ENCODE measurements at regions not wholly inside any gene's neighbourhood (a gene's known extent, or its start where the extent isn't known, plus 50 kb on each side); places are given as distances from the start of the nearest gene placed in this dataset.
"Not testable (repeated sequence)": the region's sequence is repeated elsewhere in the genome, so short reads cannot be mapped to it uniquely, and the experiment has no call there.

DNA sequence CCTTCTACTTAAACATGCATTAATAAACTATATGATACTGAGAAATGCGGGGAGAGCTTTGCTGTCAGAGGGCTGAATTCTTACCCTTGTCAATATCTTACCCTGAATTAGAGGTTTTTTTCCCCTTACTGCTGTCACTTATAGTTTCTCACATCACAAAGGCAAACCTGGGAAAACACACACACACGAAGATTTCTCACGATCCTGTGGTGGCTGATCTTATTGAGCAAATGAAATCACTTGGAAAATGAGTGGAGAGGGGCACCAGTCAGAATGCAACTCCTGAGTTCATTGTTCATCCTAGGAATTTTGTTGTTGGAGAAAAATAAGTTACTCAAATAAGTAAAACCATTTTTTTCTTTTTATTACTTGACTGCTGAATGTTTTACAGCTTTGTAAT lies 673.6 kb downstream of the EDEM1 start:
- DNase-seq, result no peak

GRCh38 chr3:5874931-5875341 lies 687.4 kb downstream of the EDEM1 start:
- DNase-seq, result no peak

DNA sequence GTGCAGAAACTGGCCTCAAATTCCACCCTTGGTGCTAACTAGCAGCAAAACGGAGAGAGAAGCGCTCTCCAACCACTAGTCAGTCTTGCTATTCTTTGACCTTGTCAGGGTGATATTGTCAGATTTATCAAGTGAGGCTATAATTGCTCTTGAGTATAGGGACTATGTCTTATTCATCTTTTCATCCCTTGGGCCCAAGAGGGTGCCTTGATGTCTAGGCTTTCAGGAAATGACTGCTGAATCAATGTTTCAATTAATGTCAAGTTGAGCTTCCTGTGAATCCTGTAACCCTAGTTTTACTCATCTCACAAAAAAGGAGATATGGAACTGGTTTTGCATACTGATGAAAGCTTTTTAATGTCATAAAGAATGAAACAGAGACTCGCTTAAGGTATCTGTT lies 701.3 kb downstream of the EDEM1 start:
- DNase-seq, result no peak

- DNase-seq, result no peak
Observed at GRCh38 chr3:5889374-5889773, 701.9 kb downstream of the EDEM1 start.

GRCh38 chr3:5891711-5892110 lies 704.2 kb downstream of the EDEM1 start:
- no peak for DNase-seq

GRCh38 chr3:5898106-5898505 lies 710.6 kb downstream of the EDEM1 start:
- DNase-seq, result no peak

GRCh38 chr3:5899014-5899761 lies 711.7 kb downstream of the EDEM1 start:
- DNase-seq, result no peak

- no peak for DNase-seq
Observed at GRCh38 chr3:5917932-5918331, 730.4 kb downstream of the EDEM1 start.

DNA sequence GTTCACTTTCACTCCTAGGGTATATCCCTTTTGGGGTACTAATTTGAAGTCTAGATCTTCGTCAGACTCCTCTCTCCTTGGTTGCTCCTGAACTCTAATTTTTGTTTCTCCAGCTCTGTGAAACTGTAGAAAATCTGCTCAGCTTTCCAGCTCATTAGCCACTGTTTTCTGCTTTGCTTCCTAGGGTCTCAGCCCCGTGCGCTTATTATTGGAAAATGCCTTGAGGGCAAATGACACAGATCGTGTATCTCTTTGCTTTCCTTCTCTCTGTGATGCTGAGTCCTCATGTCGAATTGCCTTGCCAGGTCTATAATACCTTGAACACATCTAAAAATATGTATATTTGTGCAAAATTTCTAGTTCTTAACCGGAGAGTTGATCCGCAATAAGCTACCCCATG lies 731.1 kb downstream of the EDEM1 start:
- no peak for DNase-seq

DNA sequence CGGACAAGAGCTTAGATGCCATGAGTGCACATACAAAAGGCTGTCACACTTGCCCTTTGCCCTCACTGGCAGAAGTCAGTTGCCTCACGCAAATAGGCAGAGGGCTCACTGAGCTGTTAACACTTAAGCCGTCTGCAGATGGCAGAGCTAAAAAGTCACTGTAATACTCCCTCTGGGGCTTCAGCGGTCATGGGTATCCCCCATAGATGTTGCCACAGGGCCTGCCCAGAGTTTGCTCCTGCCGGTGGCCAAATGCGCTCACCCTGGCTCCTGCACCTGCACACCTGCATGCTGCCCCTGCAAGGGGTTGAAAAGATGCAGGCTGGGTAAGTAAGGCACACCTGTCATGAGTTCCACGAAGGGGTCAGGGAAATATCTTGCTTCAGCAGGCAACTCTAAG lies 741.5 kb downstream of the EDEM1 start:
- DNase-seq, result no peak

DNA sequence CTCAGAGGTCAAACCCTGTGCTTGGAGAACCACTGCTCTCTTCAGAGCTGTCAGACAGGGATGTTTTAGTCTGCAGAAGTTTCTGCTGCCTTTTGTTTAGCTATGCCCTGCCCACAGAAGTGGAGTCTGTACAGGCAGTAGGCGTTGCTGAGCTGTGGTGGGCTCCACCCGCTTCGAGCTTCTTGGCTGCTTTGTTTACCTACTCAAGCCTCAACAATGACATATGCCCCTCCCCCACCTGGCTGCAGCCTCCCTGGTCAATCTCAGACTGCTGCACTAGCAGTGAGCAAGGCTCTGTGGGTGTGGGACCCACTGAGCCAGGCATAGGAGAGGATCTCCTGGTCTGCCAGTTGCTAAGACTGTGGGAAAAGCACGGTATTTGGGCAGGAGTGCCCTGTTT lies 756.6 kb downstream of the EDEM1 start:
- DNase-seq, result not testable (repeated sequence)

DNA sequence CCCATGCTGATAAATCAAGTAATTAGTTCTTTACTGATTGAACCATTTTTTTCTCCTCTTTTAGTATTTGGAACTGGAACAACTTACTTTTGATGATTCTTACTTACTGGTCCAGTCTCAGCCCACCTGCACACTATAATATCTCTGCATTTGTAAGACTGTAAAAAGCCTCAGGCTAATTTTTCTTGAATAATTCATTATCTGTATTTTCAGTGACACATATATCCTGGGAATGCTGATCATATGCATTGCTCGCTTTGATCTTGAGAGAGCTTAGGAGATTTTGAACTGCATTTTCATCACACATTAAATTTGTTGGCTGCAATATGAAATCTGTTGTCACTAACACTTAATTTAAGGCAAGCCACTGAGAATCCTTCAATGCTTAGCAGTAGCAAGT lies 760.6 kb downstream of the EDEM1 start:
- DNase-seq, result no peak

GRCh38 chr3:5951026-5951425 lies 763.5 kb downstream of the EDEM1 start:
- DNase-seq, result no peak

DNA sequence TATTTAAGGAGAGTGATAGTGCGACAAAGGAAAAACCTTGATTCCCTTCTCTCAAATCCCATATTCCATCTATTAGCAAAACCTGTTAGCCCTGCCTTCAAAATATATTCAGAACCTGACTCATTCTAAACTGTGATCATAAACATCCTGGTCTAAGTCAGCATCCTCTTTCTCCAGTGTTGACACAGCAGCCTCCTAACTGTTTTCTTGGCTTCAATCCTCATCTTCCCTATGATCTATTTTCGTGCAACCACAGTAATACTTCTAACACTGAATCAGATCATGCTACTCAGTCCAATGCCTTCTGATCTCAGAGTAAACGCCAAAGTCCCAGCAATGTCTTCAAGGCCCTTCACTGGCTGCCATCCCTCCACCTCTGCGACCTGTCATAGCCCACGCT lies 785.1 kb downstream of the EDEM1 start:
- DNase-seq, result no peak

DNA sequence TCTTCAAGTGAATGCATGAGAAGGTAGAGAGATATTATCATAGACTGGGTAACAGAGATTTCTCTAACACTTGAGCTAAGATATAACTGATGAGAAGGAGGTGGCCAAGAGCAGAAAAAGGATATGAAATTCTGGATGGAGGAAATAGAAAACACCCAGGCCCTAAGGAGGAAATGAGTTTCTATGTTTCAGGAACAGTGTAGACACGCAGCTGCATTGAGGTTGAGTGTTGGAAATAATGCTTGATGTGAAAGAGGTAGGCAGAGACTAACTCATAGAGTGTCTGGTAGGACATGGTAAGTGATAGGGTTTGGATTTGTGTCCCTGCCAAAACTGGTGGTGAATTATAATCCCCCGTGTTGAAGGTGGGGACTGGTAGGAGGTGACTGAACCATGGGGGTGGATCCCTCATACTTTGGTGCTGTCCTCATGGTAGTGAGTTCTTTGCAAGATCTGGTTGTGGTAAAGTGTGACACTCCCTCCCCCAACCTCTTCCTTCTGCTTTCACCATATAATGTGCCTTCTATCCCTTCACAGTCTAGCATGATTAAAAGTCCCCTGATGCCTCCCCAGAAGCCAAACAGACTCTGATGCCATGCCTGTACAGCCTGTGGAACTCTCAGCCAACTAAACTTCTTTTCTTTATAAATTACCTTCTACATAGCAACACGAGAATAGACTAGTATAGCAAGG lies 787.3 kb downstream of the EDEM1 start:
- no peak for DNase-seq

DNA sequence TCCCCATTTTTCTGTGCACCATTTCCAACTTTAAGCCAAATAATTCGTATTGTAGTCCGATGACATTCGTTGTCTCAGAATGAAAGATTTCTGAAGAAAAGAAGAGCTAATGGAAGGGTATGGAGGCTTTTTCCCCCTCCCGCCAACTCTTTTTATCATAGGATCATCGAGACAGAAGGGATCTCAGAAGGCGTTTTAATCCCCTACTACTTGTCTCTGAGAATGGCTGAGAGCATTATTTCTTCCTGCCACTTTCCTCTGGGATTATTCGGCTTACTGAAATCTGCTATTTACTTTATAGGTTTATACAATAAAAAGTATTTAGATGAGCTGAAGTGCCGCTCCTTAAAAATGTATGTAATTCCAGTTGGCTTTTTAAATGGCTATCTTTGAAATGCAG lies 789.8 kb downstream of the EDEM1 start:
- DNase-seq, result no peak

DNA sequence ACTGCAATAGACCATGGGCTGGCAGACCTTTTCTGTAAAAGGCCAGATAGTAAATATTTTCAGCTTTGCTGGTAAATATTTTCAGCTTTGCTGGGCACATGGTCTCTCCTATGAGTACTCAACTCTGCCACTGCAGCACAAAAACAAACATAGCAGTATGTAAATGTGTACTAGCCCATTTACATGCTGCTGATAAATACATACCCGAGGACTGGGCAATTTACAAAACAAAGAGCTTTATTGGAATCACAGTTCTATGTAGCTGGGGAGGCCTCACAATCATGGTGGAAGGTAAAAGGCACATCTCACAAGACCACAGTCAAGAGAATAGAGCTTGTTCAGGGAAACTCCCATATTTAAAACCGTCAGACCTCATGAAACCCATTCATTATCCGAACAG lies 793.0 kb downstream of the EDEM1 start:
- no peak for DNase-seq

GRCh38 chr3:5994651-5995050 lies 807.1 kb downstream of the EDEM1 start:
- no peak for DNase-seq

DNA sequence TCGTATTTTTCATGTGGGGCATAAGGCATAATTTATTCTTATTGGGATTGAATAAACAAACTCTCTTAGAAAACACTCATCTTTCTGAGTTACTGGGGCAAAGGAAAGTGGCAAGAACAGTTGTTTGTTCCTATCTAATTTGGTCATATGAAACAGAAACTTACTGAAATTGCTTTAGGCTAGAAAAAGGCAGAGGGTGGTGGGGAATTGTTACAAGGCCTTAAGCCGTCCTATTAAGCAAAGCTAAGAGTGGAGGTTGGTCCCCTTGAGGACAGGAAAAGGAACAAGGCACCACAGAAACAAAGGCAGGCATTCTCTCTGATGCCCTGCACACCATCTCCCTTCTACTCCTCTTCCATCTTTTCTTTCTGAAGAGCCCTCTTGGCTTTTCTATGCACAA lies 830.9 kb downstream of the EDEM1 start:
- DNase-seq, result no peak

DNA sequence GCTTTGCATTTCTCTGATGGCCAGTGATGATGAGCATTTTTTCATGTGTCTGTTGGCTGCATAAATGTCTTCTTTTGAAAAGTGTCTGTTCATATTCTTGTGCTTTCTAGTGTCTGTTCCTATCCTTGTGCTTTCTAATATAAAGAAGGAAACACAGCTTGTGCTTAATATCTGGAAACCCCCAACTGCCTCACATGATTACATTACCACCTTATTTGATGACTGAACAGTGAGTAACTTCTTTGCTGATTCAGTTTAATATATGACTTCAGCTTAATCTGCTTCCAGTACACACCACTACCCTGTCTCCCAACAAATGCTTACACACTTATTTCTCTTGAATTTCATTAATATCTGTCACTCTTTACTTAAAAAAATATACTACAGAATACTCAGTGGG lies 835.1 kb downstream of the EDEM1 start:
- no peak for DNase-seq

DNA sequence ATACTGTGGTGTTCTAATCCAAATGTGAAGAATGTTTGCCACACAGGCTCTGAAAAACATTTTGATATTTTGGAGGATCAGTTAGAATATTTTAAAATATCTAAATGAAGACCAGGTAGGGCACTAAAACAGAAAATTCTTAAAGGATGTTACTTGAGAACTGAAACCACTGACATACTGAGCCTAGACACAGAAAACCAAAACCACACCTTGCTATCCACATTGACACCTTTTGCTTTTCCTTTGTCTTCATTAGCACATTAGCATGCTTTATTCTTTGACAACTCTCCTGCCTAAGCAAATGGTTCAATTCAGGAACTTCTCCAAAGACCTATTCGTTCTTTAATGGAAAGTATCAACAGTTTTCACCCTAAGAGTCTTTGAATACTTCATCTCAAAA lies 835.9 kb upstream of the GRM7 start:
- DNase-seq, result no peak

DNA sequence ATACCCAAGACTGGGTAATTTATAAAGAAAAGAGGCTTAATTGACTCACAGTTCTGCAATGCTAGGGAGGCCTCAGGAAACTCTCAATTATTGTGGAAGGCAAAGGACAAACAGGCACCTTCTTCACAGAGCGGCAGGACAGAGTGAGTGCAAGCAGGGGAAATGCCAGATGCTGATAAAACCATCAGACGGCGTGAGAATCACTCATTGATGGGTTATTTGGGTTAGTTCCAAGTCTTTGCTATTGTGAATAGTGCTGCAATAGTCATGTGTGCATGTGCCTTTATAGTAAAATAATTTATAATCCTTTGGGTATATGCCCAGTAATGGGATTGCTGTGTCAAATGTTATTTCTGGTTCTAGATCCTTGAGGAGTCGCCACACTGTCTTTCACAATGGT lies 830.3 kb upstream of the GRM7 start:
- not testable (repeated sequence) for DNase-seq

DNA sequence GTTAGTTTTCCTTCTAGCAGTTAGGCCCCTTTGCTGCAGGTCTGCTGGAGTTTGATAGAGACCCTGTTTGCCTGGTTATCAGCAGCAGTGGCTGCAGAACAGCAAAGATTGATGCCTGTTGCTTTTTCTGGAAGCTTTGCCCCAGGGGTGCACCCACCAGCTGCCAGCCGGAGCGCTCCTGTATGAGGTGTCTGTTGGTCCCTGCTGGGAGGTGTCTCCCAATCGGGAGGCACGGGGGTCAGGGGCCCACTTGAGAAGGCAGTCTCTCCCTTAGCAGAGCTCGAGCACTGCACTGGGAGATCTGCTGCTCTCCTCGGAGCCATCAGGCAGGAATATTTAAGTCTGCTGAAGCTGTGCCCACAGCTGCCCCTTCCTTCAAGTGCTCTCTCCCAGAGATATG lies 825.3 kb upstream of the GRM7 start:
- no peak for DNase-seq

DNA sequence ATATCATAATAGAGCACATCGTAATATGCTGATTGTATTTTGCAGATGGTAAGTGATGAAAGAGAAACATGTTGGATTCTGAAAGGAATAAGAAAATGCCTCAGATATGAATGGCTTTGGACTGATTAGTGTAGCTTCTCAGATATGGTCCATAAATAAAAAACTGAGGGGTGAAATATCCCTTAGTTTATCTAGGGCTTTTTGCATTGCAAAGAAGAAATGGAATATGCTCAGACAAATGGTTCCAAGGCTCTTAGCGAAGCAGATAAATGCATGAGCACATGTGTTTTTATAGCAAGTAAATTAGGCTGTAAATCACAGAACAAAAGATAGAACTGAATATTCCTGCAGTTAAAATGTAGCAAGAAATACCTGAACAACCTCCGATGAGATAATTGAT lies 820.9 kb upstream of the GRM7 start:
- DNase-seq, result no peak

DNA sequence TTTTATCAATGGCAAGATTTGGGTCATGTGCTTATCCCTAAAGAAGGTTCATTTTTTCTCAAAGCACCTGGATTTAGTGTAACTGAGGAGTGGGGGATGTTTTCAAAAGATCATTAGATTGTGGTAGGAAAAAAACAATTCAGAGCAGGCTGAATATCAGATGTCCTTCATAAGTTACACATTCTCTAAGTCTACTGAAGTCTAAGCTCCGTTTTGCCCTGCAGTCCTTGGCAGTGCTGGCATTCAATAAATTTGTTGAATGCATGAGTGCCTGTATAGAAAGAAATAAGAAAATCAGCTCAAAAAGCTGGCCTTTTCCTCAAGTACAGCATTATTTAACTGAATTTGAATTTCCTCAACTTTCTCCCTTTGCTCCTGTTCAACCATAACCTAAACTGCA lies 819.0 kb upstream of the GRM7 start:
- DNase-seq, result no peak

All from EL (cell line).